ENCODE measurements at regions not wholly inside any gene's neighbourhood (a gene's known extent, or its start where the extent isn't known, plus 50 kb on each side); places are given as distances from the start of the nearest gene placed in this dataset.

DNA sequence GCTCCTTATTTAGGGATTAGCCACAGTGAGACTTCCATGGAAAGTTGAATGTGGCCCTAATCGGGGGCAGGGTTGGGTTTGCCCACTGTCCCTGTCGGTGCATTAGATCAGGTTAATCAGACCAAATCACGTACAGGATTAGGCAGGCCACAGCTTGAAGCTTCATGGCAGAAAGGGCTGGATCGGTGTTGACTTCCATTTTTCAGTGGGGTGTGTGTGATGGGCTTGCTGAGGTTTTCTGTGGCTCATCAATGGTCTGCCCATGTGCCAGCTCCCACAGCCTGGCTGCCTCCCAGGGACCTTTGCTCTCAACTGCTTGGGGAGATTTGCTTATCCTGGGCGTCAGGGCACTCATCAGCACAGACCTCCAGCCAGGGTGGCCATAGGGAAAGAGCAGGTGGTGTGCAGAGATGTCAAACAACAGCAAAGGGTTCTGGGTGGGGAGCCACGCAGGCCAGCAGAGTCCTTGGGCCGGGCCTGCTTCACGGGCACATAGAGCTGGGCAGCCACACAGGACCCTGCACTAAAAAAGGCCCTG lies 130.7 kb downstream of the TFAP2C start:
- H3K36me3 Mint-ChIP-seq (ENCODE audit: unreplicated experiment), result no peaks in the 10 kb centered on the region
- no peak for DNase-seq
- no peak overlapping the region for H3K4me3 Mint-ChIP-seq (ENCODE audit: unreplicated experiment)
- peaks cover 3% of the 10 kb centered on the region for H3K9me3 Mint-ChIP-seq (ENCODE audit: unreplicated experiment)
- no peak overlapping the region for H3K27ac Mint-ChIP-seq (ENCODE audit: unreplicated experiment)
- H3K27me3 Mint-ChIP-seq (ENCODE audit: unreplicated experiment), result no peaks in the 10 kb centered on the region
- no peaks in the 10 kb centered on the region for H3K4me1 Mint-ChIP-seq (ENCODE audit: low read depth, unreplicated experiment)
- TF ChIP-seq, protein P1, sequence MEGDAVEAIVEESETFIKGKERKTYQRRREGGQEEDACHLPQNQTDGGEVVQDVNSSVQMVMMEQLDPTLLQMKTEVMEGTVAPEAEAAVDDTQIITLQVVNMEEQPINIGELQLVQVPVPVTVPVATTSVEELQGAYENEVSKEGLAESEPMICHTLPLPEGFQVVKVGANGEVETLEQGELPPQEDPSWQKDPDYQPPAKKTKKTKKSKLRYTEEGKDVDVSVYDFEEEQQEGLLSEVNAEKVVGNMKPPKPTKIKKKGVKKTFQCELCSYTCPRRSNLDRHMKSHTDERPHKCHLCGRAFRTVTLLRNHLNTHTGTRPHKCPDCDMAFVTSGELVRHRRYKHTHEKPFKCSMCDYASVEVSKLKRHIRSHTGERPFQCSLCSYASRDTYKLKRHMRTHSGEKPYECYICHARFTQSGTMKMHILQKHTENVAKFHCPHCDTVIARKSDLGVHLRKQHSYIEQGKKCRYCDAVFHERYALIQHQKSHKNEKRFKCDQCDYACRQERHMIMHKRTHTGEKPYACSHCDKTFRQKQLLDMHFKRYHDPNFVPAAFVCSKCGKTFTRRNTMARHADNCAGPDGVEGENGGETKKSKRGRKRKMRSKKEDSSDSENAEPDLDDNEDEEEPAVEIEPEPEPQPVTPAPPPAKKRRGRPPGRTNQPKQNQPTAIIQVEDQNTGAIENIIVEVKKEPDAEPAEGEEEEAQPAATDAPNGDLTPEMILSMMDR (IDR thresholded peaks at IDR 0.05; ENCODE audit: partially characterized antibody, unreplicated experiment), result no peak

DNA sequence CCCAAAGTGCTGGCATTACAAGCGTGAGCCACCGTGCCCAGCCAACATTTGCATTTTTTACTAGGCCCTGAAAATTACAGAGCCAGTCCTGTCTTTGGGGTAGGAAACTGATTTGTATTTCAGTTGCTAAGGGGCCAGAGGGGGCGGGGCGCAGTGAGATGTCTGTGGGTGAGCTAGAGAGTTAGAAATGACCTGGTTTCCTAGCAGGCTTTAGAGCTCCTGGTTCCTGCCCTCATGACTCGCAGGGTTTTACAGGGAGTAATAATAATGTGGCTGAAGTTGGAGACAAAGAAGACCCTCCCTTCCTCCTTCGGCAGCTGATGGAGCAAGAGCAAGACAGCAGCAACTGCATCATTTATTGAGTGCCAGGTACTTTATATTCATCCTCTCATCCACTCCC lies 131.5 kb downstream of the TFAP2C start:
- Mint-ChIP-seq H3K4me1 (ENCODE audit: low read depth, unreplicated experiment) (no peaks in the 10 kb centered on the region), H3K4me3 (ENCODE audit: unreplicated experiment) (no peak overlapping the region), H3K36me3 (ENCODE audit: unreplicated experiment) (no peaks in the 10 kb centered on the region), H3K9me3 (ENCODE audit: unreplicated experiment) (peaks cover 1% of the 10 kb centered on the region), H3K27ac (ENCODE audit: unreplicated experiment) (no peak overlapping the region), H3K27me3 (ENCODE audit: unreplicated experiment) (no peaks in the 10 kb centered on the region)
- TF ChIP-seq, protein P1 (IDR thresholded peaks at IDR 0.05; ENCODE audit: partially characterized antibody, unreplicated experiment), result no peak
- DNase-seq, result no peak

DNA sequence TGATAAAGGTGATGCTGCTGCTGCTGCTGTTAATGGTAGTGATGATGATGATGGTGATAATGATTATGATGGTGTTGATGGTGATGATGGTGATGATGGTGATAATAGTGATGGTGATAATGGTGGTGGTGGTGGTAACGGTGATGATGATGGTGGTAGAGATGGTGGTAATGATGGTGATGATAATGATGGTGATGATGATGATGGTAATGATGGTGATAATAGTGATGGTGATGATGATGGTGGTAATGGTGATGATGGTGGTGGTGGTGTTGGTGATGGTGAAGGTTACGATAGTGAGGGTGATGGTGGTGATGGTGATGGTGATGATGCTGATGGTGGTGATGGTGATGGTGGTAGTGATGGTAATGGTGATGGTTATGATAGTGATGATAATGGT lies 132.3 kb downstream of the TFAP2C start:
- Mint-ChIP-seq H3K36me3 (ENCODE audit: unreplicated experiment) (no peaks in the 10 kb centered on the region), H3K9me3 (ENCODE audit: unreplicated experiment) (peaks cover 1% of the 10 kb centered on the region), H3K4me1 (ENCODE audit: low read depth, unreplicated experiment) (no peaks in the 10 kb centered on the region), H3K4me3 (ENCODE audit: unreplicated experiment) (no peak overlapping the region), H3K27ac (ENCODE audit: unreplicated experiment) (no peak overlapping the region), H3K27me3 (ENCODE audit: unreplicated experiment) (no peaks in the 10 kb centered on the region)
- TF ChIP-seq, protein P1 (IDR thresholded peaks at IDR 0.05; ENCODE audit: partially characterized antibody, unreplicated experiment), result no peak
- DNase-seq, result no peak

DNA sequence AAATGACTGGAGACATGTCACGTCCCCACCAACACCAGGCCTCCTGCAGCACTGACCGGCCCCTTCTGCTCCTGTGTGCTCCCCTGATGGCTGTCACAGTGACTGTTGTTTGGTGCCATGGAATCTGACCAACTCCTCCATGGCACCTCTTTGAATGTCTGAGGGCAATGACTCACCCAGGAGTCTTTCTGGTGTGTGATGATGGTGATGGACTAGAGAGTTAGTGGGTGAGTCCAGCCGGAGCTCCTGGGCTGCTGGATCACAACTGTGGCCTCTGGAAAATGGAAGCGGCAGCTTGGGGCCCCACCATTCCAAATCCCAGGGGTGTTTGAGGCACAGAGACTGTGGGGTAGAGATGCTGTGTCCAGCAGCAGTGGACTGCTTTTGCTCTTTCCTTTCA lies 133.3 kb downstream of the TFAP2C start:
- Mint-ChIP-seq H3K9me3 (ENCODE audit: unreplicated experiment) (peaks cover under 1% of the 10 kb centered on the region), H3K4me3 (ENCODE audit: unreplicated experiment) (no peak overlapping the region), H3K27me3 (ENCODE audit: unreplicated experiment) (no peaks in the 10 kb centered on the region), H3K27ac (ENCODE audit: unreplicated experiment) (no peak overlapping the region), H3K4me1 (ENCODE audit: low read depth, unreplicated experiment) (no peaks in the 10 kb centered on the region), H3K36me3 (ENCODE audit: unreplicated experiment) (no peaks in the 10 kb centered on the region)
- DNase-seq, result no peak
- TF ChIP-seq, protein P1 (IDR thresholded peaks at IDR 0.05; ENCODE audit: partially characterized antibody, unreplicated experiment), result no peak

DNA sequence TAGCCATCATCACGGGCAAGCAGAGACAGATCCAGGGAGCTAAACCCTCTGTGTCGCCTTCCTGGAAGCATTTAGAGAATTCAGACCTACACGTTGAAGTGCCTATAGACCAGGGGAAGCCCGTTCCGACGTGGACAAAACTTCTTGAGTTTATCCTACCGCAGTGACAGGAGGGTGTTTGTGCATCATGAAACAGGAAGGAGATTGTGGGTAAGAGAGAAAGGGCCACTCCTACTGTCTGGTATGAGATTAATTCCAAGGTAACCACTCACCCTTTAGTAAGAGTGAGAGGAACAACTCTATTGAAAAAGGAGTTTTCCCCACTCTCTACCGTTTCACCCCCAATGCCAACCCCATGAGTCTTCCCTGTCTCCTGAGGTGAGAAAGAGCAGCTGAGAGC lies 133.7 kb downstream of the TFAP2C start:
- TF ChIP-seq, protein P1 (IDR thresholded peaks at IDR 0.05; ENCODE audit: partially characterized antibody, unreplicated experiment), result no peak
- no peaks in the 10 kb centered on the region for H3K36me3 Mint-ChIP-seq (ENCODE audit: unreplicated experiment)
- H3K9me3 Mint-ChIP-seq (ENCODE audit: unreplicated experiment), result no peaks in the 10 kb centered on the region
- no peaks in the 10 kb centered on the region for H3K27me3 Mint-ChIP-seq (ENCODE audit: unreplicated experiment)
- no peak overlapping the region for H3K27ac Mint-ChIP-seq (ENCODE audit: unreplicated experiment)
- no peaks in the 10 kb centered on the region for H3K4me1 Mint-ChIP-seq (ENCODE audit: low read depth, unreplicated experiment)
- no peak overlapping the region for H3K4me3 Mint-ChIP-seq (ENCODE audit: unreplicated experiment)
- no peak for DNase-seq

All from glutamatergic neuron (in vitro differentiated cells).